Panc1 (cell line): ENCODE measurements at regions not wholly inside any gene's neighbourhood (a gene's known extent, or its start where the extent isn't known, plus 50 kb on each side); places are given as distances from the start of the nearest gene placed in this dataset.

Experiments used
- POLR2AphosphoS5 ChIP-seq: IDR thresholded peaks from 2 replicates; pipeline ENCODE4 v1.6.1; 2012; ENCODE audit warnings: mild to moderate bottlenecking, low read depth, low read length, moderate library complexity
- TF ChIP-seq, protein P1 (sequence below): fragments of 450-650 bp; IDR thresholded peaks from 2 replicates; pipeline ENCODE4 v1.5.1; 2017; ENCODE audit warnings: mild to moderate bottlenecking

DNA sequence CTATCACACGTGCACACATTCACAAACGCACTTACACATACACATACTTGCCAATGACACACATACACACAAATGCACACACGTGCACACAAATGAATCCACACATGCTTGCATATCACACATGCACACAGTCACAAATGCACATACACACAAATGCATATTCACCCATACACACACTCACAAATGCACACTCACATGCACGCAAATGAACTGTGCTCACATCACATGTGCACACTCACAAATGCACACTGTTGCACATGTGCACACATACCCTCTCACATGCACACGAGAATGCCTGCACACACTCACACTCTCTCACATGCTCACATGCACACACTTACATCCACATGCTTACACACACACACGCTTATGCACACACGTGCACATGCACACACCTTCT lies 368.1 kb downstream of the EIPR1 start:
- TF ChIP-seq, protein P1, sequence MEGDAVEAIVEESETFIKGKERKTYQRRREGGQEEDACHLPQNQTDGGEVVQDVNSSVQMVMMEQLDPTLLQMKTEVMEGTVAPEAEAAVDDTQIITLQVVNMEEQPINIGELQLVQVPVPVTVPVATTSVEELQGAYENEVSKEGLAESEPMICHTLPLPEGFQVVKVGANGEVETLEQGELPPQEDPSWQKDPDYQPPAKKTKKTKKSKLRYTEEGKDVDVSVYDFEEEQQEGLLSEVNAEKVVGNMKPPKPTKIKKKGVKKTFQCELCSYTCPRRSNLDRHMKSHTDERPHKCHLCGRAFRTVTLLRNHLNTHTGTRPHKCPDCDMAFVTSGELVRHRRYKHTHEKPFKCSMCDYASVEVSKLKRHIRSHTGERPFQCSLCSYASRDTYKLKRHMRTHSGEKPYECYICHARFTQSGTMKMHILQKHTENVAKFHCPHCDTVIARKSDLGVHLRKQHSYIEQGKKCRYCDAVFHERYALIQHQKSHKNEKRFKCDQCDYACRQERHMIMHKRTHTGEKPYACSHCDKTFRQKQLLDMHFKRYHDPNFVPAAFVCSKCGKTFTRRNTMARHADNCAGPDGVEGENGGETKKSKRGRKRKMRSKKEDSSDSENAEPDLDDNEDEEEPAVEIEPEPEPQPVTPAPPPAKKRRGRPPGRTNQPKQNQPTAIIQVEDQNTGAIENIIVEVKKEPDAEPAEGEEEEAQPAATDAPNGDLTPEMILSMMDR, result no peak
- no peak for TF ChIP-seq POLR2AphosphoS5
